GM18502 (cell line): ENCODE measurements at regions not wholly inside any gene's neighbourhood (a gene's known extent, or its start where the extent isn't known, plus 50 kb on each side); places are given as distances from the start of the nearest gene placed in this dataset.
"Not testable (repeated sequence)": the region's sequence is repeated elsewhere in the genome, so short reads cannot be mapped to it uniquely, and the experiment has no call there.

Source experiments
- ATAC-seq: cut with Tn5 transposase; IDR thresholded peaks from one replicate; pipeline ENCODE4 v1.9.1; 2021; ENCODE audit warnings: mild to moderate bottlenecking; ENCODE audit not compliant: unreplicated experiment, poor library complexity

- no peak for ATAC-seq
Observed at GRCh38 chr13:50457415-50458393, 385.8 kb downstream of the DLEU7 start.

- no peak for ATAC-seq
Observed at GRCh38 chr13:50459046-50459445, 384.4 kb downstream of the DLEU7 start.

DNA sequence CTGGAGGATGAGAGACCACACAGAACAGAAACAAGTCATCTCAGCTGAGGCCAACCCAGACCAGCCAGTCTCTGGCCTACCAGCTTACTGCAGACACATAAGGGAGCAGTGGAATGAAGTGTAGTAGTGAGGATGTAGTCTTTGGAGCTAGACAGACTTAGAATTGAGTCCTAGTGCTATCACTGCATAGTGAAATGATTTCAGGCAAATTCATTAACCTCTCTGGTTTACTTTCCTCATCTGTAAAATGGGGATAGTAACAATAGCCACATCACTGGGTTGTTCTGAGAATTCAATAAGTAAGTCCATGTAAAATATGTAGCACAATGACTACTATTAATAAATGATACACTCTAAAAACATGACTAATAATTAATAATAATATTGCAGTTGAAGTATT is 383.8 kb downstream of the DLEU7 start:
- ATAC-seq: no peak

DNA sequence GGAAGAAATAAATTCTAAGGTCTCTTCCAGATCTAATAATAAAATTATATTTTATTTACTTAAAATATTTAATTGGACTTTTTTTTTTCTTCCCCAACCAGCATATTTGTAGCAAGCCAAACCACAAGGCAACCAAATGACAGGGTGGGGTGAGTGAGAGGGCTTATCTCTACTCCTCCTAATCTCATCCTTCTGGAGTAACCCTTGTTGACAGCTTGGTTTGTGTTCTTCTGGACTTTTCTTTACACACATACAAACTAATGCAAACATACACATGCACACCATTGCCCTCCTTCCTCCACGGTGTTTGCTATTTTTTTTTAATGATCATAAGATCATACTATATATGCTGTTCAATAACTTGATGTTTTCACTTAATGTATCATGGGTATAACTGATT is 383.1 kb downstream of the DLEU7 start:
- ATAC-seq: no peak

GRCh38 chr13:50461189-50461588 is 382.3 kb downstream of the DLEU7 start:
- ATAC-seq: no peak

GRCh38 chr13:50463719-50464118 is 379.8 kb downstream of the DLEU7 start:
- no peak for ATAC-seq

DNA sequence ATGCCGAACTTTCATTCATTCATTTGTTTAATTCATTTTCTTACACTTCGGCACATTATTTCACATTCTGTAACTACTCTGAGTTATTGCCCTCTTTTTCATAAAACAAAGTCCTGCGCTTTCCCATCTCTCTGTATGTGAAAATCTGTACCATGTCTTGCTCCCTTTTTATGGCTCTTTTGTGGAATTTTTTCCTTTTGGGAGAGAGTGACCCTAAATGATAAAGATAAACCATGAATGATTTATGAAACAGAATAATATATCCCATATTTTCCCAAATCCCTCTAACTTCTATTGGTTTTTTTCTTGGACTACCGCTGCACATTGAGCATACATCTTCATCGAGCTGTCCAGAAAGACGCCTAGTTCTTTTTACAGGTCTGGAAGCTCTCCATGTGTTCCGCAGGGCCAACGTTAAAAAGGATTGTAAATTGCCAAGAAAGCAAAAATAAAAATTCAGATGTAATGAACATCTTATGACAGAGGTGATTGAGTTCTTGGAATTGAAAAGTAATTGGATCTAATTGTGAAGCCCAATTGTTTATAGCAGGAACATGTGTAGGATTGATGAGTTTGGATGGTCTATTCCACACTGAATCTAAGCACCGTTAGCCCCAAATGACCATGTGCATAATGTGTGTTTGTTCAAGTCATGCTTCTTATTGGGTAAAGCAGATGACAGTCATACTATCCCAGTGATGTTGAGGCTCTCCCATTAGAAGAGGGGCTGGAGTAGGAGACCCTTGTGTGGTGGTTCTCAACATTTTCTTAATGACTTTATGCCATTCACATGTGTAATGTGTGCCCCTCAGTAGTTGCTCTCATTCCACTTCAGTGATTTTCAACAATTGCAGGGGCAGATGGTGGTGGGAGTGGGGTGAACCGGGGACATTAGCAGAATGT is 378.9 kb downstream of the DLEU7 start:
- no peak for ATAC-seq

DNA sequence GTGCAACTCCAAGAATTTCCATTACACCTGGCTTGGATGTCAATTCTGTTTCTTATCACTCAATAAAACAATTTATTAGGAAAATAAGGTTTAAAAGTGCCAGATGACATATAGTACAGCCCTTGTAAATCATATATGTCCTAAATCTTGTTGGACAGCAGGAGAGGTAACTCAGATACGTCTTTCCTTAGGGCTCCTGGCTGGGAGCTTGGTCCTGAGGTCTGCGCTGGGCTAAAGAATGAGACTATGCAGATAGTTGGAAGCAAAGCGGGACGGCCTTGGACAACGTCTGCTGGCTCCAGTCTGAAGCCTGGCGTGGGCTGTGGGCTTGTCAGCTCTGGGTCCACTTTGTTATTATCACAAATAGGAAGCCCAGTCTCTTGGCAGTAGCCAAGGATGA is 377.0 kb downstream of the DLEU7 start:
- no peak for ATAC-seq

GRCh38 chr13:50467156-50468110 is 376.1 kb downstream of the DLEU7 start:
- ATAC-seq: no peak

- ATAC-seq: no peak
Observed at GRCh38 chr13:50468849-50469669, 374.4 kb downstream of the DLEU7 start.

GRCh38 chr13:50473050-50473449 is 370.4 kb downstream of the DLEU7 start:
- not testable (repeated sequence) for ATAC-seq

DNA sequence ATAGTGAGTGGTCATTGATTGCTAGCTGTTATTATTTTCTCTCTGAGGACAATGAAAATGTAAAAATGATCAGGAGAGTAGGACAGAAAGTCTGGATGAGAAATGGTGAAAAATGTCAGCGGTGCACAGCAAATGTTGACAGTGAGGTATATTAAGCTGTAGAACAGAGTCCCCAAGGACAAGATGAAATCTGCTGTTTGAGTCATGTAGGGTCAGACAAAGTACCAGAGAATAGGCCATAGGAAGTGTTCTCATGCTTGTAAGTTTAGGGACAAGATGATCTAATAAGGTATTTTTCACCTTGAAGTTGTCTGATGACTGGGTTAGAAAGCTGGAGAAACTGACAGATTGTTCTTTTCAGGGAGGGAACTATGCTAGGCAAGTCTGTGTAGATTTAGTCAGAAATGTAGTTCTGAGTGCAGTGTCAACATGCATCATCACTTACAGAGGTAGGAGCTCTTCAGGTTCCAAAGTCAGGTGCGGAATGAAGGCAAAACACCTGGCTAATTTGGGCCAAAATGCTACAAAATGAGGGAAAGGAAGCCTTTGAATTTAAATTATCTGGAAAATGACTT is 369.3 kb downstream of the DLEU7 start:
- no peak for ATAC-seq

- no peak for ATAC-seq
Observed at GRCh38 chr13:50476577-50477285, 366.8 kb downstream of the DLEU7 start.

GRCh38 chr13:50481936-50482335 is 361.6 kb downstream of the DLEU7 start:
- ATAC-seq: no peak

DNA sequence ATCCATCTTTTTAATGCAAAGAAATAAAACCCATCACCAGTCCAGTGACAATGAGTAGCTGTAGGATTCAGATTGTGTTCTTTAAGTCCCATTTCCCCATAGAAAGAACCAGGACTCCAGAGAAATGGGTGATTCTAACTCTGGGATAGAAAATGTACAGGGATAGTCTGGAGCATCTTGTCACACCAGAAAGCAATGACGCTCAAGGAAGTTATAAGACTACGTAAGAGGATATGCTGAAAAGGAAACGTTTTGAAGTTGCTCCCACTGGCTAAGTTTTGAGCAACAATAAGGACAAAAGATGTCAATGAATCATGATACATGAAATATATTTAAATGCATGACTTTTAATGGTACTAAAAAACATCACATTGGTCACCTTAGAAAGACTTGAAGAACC is 360.1 kb downstream of the DLEU7 start:
- ATAC-seq: no peak

GRCh38 chr13:50484472-50485113 is 358.9 kb downstream of the DLEU7 start:
- ATAC-seq: no peak

DNA sequence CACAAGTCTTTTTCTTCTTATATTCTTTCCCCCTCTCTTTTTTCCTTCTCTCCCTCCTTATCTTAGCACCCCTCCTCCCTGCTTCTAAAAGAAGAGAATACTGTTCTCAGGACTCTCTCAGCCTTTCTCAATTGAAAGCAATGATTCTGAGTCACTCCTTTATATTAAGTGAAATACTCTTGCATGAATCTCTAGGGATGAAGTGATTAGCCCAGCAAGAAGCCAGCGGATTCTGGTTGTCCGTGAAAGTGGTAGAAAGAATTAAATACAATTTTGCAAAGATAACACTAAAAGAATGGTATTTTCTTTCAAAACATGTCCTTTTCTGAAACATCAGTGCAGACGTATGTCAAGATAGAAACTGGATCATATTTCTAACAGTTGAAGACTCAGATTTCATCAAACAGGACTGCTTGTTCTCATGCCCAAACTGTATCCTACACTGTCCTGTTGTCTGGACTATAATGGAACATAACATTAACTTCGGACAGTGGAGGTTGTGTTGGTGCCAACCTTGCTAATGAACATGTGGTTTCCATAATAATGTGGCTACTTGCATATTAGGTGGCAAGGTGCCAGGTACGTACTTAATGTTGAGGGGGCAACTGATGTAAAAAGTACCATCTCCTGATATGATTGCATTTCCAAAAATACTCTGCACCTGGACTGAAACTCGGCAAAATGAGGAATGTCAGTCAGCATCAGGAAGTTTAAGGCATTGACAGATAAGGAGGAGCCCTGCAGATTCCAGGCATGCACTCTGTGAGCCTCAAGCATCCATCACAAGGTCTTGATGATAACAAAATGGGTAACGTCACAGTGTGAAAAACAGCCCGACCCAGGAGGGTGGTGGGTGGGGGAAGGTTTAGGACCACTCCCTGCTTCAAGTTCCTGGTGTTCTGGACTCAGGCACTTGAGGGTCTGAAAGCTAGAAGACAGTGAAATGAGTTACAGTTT is 357.2 kb downstream of the DLEU7 start:
- ATAC-seq: no peak
